ENCODE measurements at regions not wholly inside any gene's neighbourhood (a gene's known extent, or its start where the extent isn't known, plus 50 kb on each side); places are given as distances from the start of the nearest gene placed in this dataset.

- TF ChIP-seq CTCF (IDR thresholded peaks at IDR 0.05; ENCODE audit: insufficient read depth, low read length), result no peak
- no peak for TF ChIP-seq GABPA (IDR thresholded peaks at IDR 0.05; ENCODE audit: low read depth)
- no peak for TF ChIP-seq REST (IDR thresholded peaks at IDR 0.05; ENCODE audit: insufficient replicate concordance, low read depth)
- TF ChIP-seq POLR2AphosphoS5 (IDR thresholded peaks at IDR 0.05; ENCODE audit: low read depth), result no peak
Measured at GRCh38 chr15:35139822-35140221, 54.7 kb upstream of the NANOGP8 start.

Measured in HL-60 (cell line).